Activated T-cell treated with anti-CD3 and anti-CD28 coated beads for 4 hours (primary cell): ENCODE measurements at regions not wholly inside any gene's neighbourhood (a gene's known extent, or its start where the extent isn't known, plus 50 kb on each side); places are given as distances from the start of the nearest gene placed in this dataset.

Experiments used
- DNase-seq: peaks from one replicate; pipeline ENCODE4 v3.0.0-alpha.2; 2020

DNA sequence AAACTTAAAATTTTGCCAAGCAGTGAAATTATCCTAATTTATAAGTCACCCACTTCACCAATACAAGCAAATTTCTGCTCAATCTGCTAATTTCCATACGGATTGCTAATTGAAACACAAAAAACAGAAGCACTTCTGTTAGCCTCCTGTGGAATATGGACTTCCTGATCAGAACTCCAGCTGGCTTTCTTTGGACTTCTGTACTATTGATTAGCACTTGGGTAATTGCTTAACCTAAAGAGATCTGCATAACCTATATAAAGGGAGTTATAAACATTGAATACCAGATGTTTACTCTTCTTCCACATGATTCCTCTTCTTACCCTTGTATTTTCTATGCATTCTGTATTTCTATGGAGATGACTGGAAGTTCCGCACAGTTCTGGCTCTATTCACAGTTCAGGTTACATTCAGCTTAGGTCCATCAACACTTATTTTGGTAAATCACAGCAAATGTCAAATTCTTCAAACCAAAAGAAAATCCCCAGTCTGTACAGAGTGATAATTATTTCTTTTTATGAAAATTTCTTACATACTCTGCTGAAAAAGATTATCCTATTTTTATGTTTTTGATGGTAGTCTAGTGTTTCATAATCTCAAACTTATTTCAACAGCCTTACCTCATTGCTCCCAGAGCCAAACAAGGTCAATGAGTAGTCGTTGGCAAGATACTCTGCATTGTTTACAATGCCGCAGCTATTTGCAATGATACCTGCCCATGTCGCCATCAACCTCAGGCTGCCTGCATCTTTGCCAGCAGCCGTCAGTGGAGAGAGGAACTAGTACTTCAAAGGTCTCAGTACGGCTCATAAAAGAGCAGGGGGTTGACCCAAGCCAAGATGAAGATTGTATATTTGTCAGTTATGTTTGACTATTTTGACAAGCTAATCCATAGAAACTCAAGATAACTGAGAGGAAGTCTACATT is 225.6 kb downstream of the AHR start:
- no peak for DNase-seq

DNA sequence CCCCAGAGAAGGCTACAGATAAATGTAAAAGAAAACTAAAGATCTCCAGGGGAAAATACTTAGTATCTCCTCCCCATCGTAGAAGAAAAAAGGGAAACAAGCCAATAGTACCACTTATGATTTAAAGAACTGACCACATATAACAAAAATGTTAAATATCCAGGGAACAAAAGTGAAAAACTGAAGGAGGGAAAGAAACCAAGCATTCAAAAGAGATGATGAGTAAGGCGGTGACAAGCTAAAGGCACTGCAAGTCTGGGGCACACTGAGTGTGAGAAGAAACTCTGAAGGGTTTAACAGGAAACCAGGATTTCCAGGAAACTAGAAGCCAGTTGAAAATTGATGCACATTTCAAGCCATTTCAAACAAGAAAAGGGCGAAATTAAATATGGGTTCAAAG is 226.3 kb downstream of the AHR start:
- DNase-seq = no peak

DNA sequence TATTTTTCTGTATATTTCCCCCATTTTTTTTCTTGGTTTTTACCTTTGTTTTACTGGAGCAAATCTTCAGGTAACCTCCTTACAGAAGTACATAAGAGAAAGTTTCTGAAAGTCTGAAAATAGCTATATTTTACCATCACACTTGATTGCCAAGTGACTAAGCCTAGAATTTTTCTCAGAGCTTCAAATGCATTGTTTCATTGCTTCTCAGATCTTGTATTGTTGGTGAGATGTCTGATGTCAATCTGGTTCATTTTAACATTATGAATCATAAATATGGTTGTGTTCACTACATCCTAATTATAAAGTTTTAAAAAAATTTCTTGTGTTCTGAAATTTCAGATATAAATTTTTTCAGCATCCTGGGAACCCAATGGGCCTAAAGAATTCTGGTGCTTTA is 228.2 kb downstream of the AHR start:
- DNase-seq = no peak

DNA sequence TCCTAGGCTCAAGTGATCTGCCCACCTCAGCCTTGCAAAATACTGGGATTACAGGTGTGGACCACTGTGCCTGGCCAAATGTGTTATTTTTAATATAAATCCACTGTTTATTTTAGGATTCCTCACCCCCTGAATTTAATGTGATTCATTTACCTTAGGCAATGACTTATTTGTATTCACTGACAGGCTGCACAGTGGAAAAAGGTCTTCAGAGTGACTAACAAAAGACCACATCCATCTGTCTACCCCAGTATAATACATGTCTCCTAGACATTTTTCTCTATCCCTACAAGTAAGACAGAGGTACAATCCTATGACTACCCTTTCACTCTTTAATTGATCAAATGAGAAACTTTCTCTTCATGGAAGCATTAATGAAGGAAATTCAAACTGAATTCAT is 230.2 kb downstream of the AHR start:
- no peak for DNase-seq

DNA sequence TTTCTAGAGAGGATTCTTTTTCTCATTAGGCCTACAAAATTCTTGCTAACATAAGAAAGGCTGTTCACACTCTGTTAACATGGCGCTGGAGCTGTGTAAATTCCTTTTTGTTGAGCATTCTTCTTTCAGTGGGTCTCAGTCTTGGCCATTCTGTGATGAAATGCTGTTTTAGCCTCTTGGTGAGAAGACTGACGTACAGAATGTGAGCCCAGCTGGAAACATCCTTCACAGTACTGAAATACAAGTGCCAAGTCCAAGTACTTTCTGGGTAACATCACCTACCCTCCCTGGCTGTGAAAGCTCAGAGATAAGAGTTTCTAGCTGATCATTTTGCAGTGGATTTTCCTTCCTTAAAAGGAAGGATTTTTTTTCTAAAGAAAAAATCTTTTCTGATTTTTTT is 231.8 kb downstream of the AHR start:
- DNase-seq = no peak

DNA sequence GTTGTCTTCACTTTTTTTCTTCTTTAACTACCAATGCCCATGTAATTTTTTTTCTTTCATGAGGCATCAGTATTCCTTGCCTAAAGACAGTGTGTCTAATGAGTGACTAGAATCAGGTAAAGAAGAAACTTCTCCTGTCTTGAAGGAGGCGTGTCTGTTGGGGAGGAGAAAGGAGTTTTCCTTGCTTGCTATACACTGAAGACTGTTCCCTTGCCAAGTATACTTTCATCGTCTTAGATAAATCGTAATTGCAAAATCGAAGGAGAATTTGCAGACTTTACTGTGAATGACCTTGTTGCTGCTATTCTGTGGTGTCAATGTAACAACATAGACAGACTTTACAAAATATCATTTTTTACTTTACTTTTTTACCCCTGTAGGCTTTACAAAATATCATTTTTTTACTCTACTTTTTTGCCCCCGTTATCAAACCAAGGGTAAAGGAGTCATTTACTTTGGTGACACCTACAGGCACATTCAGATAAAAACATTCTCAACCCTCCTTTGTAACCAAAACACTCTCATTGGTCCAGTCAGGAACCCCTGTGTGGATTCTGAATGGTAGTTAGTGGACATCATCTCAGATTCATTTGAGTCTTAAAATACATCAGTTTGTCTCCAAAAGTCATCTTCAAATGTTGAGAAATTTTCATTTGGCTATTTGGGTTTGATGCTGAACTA is 232.4 kb downstream of the AHR start:
- DNase-seq = no peak

DNA sequence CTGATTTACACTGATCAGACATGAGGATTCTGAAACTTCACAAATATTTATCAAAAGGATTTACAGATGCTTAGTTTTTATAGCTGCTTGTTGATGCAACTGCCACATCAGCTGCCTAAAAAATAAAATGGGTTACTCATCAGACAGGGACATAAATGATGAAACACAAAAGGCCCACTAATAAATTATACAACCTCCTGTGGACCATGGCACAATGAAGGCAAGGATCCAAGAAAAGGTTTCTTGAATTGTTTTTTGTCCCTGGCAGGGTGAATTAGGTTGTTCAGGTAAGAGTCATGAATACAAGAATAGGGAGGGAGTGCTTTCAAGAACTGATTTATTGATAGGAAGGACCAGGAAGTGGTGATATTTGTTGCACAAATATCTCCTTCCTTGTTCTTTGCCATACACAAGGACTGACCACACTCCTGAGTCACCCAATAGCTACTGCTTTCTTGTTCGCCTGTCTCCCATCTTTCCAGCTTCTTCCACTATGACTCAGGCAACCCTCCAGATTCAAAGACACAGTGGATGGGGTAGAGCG is 234.5 kb downstream of the AHR start:
- no peak for DNase-seq

DNA sequence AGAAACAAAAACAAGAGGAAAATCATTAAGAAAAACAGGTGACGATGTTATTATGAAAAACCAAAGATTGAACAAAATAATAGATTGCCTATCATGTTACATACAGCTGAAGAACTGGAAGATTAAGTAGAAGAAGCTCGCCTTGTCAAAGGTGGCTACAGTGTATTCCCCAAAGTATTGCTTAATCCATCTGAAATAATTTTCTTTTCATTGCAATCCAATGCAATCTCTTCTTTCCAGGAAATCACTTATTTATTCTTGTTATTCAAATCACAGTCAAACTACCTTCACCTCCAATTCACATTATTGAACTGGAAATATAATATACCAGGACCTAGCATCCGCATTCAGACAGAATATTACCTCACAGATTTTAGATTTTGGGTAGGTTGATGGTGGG is 235.9 kb downstream of the AHR start:
- DNase-seq = no peak

DNA sequence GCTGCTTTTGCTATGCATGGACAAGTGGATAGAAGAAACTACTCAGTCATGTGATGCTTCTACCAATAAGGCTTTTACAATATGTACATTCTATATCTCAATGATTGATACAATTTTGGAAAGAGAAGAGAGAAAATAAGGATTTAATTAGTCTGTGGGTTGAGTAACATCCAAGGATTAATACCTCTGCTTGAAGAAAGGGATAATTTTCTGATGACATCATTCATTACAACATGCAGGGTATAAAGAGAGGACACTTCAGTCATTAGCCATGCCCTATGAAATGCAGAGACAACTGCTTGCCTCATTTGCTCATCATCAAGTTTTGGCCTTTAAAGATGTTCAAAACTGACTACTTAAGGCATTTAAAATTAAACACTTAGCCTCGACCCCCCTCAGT is 237.3 kb downstream of the AHR start:
- no peak for DNase-seq

DNA sequence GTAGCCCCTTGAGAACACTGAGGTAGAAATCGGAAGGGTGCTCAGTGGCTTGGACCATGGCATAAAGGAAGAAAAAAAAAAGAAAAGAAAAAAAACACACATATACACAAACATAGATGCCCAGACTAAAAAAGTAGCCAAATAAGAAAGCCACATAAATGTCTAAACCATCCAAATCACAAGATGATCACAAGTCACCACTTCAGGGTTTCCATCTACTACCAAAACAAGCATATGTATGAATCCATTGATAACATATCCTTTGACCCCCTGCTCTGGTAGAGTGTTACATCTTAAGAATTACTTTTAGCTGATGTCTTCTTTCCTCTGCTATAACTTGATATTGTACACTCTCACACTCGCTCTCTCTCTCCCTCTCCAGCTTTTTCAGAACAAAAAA is 245.9 kb downstream of the AHR start:
- DNase-seq = no peak

DNA sequence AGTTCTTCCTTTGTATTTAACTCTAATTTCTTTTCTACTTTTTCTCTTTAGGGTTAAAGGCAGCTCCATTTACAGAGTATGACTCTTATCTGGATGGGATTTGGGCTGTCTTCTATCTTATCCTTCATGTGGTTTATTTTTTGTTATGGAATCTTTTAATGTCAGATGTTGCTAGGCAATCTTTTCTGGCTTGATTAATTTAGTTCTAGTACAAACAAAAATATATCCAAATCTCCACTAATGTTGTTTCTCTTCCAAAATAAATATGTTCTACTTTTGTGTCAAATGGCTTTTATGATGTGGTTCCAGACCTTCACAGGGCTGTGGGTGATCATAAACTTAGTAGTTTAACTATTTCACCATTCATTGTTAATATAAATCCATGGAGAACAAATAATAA is 246.9 kb downstream of the AHR start:
- DNase-seq = no peak

DNA sequence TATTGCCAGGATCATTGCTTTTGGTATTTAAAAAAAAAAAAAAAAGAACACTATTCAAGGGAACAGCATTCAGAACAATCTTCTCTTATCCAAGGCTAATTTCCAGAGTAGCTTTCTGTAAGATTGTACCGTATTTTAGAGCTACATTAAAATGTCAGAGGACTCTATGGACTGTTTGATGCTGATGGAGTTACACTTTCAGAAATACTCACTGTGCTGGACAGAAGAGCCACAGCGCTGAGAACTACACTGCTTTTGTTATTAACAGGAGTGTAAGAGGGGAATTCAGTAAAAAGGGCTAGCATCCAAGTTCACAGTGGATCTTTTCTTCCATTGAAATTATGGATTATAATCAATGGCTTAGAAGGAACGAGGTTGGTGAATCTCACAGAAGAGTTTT is 247.7 kb downstream of the AHR start:
- DNase-seq = no peak

DNA sequence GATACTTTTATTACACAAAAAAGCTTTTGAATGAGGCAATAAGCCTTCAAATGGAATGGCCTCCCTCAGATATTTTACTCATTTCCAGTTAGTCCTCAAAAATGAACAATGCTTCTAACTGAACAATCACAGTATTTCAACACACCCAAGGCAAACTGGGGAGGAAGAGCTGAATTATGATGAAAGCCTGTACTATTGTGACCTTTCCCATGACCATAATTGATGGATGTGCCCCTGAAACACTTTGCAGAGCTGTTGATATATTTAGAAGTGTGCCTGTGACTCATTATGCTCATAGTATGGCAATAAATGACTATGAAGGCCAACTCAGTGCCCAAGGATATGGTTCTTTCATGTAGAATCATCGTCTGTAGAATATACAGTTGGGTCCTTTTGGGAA is 248.1 kb downstream of the AHR start:
- no peak for DNase-seq

DNA sequence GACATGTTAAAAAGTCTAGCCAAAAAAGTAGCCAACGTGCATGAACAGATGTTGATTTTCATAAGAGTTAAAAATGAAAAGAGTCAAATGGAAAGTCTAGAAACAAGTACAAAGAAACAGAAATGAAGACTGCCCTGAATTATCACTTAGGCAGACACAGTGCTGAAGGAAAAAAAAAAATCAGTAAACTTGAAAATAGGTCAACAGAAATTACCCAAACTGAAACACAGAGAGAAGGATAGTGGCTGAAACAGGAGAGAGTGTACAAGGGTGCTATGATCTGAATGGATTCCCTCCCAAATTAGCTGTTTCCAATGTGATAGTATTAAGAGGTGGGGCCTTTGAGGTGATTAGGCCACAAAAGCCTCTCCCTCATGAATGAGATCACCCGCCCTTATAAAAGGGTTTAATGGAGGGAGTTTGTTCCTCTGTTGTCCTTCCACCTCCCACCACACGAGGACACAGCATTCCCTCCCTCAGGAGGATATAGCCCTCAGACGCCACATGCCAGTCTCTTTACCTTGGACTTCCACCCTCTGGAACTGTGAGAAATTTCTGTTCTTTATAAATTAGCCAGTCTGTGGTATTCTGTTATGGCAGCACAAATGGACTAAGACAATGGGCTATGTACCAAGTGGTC is 249.7 kb downstream of the AHR start:
- DNase-seq = no peak

DNA sequence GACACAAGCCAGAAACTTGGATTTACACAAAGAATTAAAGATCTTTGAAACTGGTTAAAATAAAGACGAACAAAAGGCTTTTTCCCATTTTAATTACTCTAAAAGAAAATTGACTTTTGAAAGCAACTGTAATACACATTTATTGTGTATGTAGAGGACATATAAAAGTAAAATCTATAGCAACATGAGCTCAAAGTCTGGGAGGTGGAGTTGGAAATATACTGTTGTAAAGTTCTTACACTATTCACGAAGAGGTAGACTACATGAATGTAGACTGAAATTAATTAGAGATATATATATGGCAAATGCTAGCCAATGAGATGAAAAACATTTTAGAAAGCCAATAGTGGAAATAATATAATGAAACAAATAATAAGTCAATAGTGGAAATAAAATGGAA is 251.0 kb downstream of the AHR start:
- DNase-seq = no peak

DNA sequence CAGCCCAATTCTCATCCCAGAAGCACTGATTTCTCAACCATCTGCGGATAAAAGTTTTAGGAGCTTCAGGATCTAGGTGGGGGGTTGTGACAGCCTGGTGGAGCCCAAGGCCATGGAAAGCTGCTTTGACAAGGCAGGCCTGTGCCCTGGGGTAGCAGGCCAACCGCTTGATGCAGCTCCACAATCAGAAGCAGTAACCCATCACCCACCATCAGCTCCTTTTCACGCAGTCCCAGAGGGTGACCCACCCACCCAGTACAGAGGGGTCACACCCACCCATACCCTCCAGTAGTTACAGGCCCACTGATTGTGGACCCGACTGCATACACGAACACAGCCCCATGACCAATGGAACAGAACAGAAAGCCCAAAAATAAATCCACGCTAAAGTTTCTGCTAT is 253.9 kb downstream of the AHR start:
- DNase-seq = no peak

DNA sequence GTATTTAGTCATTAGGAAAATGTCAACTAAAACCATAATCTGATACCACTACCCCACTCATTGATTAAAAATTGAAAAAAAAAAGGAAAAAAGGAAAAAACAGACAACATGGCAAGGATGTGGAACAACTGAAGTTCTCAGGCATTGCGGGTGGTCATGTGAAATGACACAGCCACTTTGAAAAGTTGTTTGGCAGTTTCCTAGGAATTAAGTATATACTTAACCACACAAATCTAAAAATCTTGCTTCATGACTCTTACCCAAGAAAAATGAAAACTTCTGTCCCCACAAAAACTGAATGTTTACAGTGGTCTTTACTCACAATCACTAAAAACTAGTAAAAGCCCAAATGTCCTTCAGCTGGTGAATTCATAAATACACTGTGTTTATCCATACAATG is 254.5 kb downstream of the AHR start:
- no peak for DNase-seq

DNA sequence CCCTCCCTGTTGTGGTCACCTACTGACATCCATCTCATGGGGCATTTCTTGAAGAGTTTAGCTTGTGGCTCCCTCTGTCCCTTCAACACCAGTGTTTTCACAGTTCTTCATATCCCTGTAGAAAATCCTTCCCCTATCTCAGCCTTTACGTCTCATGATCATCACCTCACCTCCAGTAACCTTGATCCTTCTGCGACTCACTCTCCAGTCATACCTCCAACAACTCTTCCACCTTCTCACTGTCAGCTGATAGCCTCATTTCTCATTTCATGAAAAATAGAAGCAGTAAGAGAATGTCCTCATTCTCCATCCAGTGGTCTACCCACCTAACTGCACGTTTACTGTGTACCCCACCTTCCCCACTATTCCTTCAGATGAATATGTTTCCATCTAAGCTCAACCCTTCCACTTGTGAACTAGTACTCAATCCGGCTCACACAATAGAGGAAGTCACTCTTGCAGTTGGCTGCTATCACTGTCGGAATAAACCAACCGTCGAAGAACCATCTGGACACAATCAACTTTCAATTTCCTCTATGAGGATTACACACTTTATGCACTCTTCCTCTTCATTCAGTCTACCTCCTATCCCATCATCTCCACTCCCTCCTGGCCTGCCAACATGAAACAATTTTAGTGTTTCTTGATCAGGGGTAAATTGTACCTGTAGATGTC is 256.0 kb downstream of the AHR start:
- no peak for DNase-seq

DNA sequence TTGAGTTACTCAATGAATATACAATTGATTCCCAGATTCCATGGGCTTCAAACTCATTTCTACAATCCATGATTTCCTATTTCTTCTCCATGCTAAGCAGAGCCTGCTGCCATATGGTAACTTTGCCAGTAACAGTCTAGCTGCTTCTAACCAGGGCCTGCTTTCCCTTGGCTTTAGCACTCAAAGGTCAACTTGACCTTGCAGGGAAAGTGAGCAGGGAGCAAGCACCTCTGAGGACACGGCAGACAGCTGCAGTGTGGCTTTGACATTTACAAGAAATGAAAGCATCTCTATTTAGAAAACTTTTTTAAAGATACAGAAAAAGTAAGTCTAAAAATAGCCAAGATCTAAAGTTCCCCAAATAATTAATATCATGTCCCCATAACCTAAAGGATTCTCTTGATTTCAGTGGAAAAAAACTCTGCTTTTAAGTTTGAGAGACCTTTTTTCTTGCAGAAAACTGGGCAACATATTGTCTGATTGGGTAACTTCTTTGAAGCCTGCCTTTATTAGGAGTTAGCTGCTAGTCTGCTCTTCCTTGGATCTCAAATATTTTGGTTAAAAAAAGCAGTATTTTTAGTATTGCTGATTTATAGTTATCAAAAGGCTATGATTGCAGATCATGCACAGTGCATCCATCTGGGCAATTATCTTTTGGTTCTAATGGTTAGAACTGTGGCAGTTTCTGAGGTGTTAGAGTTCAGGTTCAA is 257.9 kb downstream of the AHR start:
- no peak for DNase-seq

DNA sequence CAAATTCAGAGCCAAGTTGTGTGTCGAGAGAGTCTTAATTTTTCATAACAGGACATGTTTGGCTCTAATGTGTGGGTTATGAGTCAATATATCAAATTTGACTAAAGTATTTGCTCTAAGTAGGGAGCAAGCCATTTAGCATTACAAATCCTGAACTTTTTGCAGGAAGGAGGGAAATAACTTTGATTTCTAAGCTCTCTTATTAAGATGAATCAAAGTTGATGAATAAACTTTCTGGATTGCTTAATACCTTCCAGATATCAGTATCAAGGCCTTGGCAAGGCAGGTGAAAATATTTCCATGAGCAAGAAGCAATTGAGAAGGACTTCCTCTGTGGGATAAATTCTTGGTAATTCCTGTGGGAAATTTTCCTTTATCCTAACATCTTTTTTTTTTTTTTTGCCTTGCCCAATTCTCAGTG is 258.8 kb downstream of the AHR start:
- DNase-seq = no peak

DNA sequence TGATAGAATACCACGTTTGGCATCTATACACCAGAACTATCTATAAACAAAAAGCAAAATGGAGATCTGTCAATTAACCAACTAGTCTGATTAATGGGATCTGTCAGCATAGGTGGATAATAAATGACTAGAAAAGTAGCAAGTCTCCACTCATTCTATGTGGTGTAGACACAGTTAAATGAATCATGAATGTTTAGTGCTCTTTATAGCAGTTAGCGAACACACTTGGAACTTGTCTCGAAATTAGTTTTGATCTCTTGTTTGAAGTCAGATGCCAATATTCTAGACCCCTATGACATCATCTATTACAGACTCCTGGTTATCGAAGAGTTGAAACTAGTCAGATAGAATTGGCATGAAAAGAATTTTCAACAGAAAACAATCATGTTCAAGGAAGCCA is 259.7 kb downstream of the AHR start:
- no peak for DNase-seq

DNA sequence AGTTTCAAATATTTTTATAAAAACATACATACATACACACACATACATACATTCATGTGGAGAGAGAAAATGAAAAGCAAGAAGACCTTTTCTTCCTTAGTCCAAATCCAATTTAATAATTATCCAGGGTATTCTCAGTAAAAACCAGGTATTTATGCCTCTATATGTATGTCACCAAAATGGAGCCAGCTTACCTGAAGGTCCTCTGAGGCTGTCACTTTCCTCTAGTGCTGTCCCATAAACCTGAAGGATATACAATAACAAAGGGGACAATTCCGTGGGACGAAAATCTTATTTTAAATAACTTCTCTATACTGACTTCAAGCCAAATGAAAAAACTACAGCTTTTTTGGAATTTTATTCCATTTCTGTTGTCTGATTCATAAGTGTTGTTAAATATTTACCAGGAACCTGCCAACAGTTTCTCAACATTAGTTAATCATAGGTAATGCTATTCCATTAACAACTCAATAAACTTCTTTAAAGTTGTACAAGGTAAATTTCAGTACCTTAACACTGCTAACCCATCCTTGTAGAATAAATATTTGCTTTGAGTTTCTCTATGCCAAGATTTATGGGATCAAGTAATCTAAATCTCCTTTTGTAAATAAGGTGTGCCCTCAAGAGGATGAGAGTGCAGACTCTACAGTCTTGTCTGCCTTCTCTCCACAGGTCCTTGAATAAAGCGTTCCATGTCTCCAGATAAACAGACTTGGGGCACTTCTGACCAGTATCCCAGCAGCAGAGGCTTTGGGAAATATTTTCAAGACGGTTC is 260.3 kb downstream of the AHR start:
- no peak for DNase-seq
